GM12801 (cell line): ENCODE measurements at regions not wholly inside any gene's neighbourhood (a gene's known extent, or its start where the extent isn't known, plus 50 kb on each side); places are given as distances from the start of the nearest gene placed in this dataset.

Experiments used
- TF ChIP-seq, protein P1 (sequence below): IDR thresholded peaks from one replicate; pipeline ENCODE4 v1.5.1; 2011; ENCODE audit warnings: control low read depth; ENCODE audit not compliant: insufficient read length; ENCODE audit errors: extremely low read depth

DNA sequence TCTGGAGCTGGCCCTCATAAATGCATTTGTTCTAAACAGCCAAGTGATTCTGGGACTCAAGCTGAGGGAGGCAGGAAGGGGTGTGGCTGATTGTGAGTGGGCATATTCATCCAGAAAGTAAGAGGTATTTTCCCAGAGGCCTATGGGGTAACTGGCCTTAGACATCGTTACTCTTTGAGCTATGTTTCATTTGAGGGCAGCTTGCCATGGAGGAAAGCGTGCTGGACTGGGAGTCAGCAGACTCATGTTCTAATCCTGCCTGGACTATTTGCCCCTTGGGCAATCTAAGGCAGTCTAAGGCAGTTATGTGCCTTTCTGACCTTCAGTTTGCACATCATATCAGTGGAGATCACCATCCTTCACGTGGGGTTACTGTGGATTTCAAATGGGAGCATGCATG, 93.5 kb upstream of the SLC14A2 start:
- TF ChIP-seq, protein P1, sequence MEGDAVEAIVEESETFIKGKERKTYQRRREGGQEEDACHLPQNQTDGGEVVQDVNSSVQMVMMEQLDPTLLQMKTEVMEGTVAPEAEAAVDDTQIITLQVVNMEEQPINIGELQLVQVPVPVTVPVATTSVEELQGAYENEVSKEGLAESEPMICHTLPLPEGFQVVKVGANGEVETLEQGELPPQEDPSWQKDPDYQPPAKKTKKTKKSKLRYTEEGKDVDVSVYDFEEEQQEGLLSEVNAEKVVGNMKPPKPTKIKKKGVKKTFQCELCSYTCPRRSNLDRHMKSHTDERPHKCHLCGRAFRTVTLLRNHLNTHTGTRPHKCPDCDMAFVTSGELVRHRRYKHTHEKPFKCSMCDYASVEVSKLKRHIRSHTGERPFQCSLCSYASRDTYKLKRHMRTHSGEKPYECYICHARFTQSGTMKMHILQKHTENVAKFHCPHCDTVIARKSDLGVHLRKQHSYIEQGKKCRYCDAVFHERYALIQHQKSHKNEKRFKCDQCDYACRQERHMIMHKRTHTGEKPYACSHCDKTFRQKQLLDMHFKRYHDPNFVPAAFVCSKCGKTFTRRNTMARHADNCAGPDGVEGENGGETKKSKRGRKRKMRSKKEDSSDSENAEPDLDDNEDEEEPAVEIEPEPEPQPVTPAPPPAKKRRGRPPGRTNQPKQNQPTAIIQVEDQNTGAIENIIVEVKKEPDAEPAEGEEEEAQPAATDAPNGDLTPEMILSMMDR, result no peak

DNA sequence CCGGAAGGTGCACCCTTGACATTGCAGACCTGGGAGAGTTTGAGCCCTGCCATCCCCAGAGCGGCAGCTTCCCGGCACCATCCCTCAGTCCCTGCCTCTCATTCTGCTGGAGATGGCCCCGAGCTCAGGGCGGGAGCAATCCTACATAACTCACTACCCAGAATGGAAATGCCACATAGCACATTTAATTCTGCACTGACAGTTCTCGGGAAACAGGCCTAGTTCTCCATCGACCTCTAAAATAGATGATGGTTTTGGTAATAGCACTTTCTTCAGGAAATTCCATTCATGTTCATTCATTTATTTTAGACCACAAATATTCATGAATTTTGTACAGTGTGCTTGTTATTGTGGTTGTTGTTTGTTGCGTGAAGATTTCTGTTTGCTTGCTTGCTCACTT, 92.9 kb upstream of the SLC14A2 start:
- TF ChIP-seq, protein P1, result no peak

DNA sequence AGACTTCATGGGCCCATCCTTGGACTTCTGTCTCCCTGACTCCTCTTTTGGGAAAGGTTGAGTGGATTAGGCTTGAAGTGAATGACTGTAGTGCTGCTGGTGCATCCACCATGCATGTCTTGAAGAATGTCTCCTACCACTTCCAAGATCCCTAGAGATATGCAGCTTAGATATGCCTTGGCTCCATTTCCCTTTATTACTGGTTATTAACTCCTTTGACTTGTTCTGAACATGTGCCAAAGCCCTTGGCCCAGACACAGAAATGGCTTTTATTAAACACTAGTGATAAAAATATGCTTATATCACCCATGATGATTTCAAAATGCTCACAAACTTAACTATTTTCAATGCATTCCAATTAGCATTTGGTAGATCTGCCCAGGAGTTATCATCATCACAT, 90.0 kb upstream of the SLC14A2 start:
- TF ChIP-seq, protein P1, result no peak

DNA sequence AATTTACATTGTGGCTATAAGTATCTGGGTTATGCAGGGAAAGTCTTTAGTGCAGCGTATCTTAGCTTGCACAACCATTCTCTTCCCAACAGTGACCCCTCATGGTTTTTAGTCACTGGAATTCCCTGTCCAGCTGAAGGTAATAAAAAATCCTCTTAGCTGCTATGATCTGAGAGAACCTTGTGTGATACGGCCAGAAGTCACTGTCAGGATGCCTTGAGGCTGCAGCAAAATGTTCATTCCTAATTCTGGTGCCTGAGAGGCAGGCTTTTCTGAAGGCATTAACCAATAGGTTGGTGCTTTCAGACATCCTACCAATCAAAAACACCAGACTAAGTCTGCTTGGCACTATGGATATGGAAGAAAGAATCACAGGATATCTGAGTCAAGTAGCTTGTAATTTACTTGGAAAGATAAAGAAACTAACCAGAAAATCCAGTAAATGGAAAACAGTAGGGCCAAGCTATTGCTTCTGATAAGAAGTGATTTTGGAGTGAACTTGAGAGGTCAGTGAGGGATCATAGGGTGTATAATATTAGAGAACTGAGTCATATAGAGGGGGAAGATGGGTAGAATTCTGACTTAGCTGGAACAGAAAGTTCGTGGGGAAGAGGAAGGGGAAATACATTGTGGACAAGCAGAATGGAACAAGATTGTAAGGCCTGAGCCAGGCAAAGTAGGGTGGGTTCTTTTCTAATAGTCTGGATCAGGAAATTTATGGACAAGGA, 89.0 kb upstream of the SLC14A2 start:
- TF ChIP-seq, protein P1, result no peak

DNA sequence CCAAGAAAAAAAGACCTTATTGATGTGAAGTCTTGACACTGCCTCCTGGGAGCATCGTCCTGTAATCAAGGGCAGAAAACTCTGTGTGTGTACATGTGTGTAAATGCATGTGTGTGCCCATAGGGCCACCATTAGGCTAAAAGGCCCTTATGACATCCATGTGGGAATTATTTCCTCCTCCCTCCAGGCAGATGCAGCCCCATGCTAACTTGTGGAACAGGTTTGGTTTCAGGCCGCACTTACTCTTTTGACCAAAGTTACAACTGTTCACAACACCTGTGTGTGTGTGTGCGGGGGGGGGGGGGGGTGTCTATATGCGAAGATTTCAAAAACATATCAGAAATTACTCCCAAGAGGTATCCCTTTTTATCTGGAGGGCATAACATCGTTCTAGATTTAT, 87.4 kb upstream of the SLC14A2 start:
- TF ChIP-seq, protein P1, result no peak

DNA sequence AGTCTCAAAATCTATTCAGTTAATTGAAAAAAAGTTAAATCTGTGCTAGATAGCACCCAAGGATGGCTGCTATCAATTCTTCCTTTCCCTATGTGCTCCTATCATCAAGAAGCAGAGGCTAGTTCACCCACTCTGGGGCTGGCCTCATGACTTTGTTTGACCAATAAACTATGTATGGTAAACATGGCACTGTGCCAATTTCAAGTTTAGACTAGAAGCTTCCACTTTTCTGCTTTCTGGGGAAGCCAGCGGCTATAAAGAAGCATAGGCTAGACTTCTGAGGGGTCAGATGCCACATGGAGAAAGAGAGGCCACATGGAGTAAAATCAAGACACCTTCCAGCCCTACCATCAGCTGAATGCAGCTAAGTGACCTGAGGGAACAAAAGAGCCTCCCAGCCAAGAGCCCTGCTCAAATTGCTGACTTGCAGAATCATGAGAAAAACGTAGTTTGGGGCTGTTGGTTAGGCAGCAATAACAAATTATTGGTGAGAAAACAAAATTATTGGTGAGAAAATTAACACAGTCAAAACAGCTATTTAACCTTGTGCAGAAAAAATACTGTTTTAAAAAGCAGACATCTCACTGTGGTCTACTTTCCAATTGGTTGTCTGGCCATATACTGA, 86.5 kb upstream of the SLC14A2 start:
- TF ChIP-seq, protein P1, result no peak

DNA sequence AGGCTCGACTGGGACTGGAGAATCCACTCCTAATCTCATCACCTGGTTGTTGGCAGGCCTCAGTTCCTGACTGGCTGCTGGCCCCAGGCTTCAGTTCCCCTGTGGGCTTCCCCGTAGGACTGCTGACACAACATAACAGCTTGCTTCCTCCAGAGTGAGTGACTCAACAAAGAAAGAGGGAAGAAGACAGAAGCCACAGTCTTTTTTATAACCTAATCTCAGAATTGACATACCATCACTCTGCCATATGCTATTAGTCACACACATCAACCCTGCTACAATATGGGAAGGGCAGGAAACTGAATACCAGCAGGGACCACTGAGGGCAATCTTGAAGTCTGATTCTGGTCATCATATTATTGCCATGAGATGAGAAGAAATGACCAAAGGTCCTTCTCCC, 76.8 kb upstream of the SLC14A2 start:
- TF ChIP-seq, protein P1, result no peak
